ENCODE measurements at regions not wholly inside any gene's neighbourhood (a gene's known extent, or its start where the extent isn't known, plus 50 kb on each side); places are given as distances from the start of the nearest gene placed in this dataset.

DNA sequence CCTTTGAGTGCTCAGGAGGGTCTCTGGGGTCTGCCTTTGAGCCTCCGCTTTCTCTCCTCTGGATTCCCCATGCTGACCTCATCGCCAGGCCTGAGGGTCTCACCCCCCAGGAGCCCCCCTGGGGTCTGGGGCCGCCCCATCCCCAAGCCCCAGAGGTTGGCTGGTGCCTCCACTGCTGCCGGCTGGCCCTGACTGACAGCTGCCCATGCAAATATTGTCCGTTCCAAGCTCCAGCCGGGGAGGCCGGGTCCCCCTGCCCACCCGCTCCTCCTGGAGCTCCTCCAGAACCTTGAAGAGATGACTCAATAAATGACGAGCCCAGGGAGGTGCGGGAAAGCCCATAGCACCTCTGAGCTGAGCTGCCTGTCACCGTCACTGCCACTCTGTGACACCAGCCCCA lies 173.8 kb downstream of the RBFOX3 start:
- no peak for TF ChIP-seq CEBPB (IDR thresholded peaks at IDR 0.05)
- TF ChIP-seq, protein P1, sequence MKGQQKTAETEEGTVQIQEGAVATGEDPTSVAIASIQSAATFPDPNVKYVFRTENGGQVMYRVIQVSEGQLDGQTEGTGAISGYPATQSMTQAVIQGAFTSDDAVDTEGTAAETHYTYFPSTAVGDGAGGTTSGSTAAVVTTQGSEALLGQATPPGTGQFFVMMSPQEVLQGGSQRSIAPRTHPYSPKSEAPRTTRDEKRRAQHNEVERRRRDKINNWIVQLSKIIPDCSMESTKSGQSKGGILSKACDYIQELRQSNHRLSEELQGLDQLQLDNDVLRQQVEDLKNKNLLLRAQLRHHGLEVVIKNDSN (IDR thresholded peaks at IDR 0.05) = no peak
- TF ChIP-seq, protein P2, sequence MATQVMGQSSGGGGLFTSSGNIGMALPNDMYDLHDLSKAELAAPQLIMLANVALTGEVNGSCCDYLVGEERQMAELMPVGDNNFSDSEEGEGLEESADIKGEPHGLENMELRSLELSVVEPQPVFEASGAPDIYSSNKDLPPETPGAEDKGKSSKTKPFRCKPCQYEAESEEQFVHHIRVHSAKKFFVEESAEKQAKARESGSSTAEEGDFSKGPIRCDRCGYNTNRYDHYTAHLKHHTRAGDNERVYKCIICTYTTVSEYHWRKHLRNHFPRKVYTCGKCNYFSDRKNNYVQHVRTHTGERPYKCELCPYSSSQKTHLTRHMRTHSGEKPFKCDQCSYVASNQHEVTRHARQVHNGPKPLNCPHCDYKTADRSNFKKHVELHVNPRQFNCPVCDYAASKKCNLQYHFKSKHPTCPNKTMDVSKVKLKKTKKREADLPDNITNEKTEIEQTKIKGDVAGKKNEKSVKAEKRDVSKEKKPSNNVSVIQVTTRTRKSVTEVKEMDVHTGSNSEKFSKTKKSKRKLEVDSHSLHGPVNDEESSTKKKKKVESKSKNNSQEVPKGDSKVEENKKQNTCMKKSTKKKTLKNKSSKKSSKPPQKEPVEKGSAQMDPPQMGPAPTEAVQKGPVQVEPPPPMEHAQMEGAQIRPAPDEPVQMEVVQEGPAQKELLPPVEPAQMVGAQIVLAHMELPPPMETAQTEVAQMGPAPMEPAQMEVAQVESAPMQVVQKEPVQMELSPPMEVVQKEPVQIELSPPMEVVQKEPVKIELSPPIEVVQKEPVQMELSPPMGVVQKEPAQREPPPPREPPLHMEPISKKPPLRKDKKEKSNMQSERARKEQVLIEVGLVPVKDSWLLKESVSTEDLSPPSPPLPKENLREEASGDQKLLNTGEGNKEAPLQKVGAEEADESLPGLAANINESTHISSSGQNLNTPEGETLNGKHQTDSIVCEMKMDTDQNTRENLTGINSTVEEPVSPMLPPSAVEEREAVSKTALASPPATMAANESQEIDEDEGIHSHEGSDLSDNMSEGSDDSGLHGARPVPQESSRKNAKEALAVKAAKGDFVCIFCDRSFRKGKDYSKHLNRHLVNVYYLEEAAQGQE (IDR thresholded peaks at IDR 0.05; ENCODE audit: low read depth) = no peak
- no peak for TF ChIP-seq TCF12 (IDR thresholded peaks at IDR 0.05; ENCODE audit: low read depth)

DNA sequence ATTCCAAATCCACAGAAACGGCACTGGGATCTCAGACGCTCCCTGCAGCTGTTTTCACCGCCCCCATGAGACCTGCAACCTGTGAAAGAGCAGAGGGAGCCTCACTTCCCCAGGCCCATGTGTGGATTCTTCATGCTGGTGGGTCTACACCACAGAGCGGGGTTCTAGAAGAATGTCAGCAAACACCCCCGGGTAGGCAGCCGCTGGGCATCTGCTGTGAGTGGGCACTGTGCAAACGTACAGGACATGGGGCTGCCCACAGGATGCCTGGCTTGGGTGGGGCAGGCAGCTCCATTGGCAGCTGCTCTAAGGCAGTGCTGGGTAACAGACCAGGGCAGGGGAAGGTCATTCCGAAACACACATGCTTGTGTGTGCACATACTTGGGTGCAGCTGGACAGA lies 174.9 kb downstream of the RBFOX3 start:
- TF ChIP-seq FOXM1 (IDR thresholded peaks at IDR 0.05; ENCODE audit: borderline replicate concordance, low read depth) = no peak
- no peak for TF ChIP-seq CEBPB (IDR thresholded peaks at IDR 0.05)

DNA sequence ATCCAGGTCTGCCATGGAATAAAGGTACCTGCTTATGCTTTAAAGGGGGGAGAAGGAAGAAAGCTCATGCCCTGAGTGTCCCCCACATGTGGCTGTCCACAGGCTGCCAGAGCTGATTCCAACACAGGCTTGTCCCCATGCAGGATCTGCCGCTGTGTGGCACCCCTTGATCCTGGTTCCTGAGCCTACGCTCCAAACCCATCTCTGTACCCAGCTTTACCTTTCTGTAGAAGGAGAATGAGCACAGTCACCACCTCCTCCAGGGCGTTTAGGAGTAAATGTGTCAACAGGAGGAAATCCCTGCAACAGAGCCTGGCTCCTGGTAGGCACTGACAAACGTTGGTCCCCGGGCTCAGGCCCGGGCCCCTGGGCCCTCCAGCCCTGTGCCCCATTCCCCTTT lies 175.6 kb downstream of the RBFOX3 start:
- TF ChIP-seq, protein P3, sequence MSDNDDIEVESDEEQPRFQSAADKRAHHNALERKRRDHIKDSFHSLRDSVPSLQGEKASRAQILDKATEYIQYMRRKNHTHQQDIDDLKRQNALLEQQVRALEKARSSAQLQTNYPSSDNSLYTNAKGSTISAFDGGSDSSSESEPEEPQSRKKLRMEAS (IDR thresholded peaks at IDR 0.05) = no peak
- TF ChIP-seq TCF12 (IDR thresholded peaks at IDR 0.05; ENCODE audit: low read depth) = no peak
- no peak for TF ChIP-seq NFIC (IDR thresholded peaks at IDR 0.05)
- TF ChIP-seq, protein P1 (IDR thresholded peaks at IDR 0.05) = no peak
- TF ChIP-seq CEBPB (IDR thresholded peaks at IDR 0.05) = no peak
- TF ChIP-seq TAF1 (IDR thresholded peaks at IDR 0.05; ENCODE audit: low read depth) = no peak
- TF ChIP-seq EP300 (IDR thresholded peaks at IDR 0.05; ENCODE audit: borderline replicate concordance) = no peak
- TF ChIP-seq TEAD4 (IDR thresholded peaks at IDR 0.05) = no peak
- no peak for TF ChIP-seq YY1 (IDR thresholded peaks at IDR 0.05; ENCODE audit: low read depth)
- TF ChIP-seq CREB1 (IDR thresholded peaks at IDR 0.05; ENCODE audit: low read depth) = no peak
- TF ChIP-seq ZBTB7A (IDR thresholded peaks at IDR 0.05; ENCODE audit: low read depth) = no peak
- TF ChIP-seq RAD21 (IDR thresholded peaks at IDR 0.05; ENCODE audit: low read depth) = no peak
- no peak for TF ChIP-seq EGR1 (IDR thresholded peaks at IDR 0.05)
- TF ChIP-seq, protein P2 (IDR thresholded peaks at IDR 0.05; ENCODE audit: low read depth) = no peak
- TF ChIP-seq FOXM1 (IDR thresholded peaks at IDR 0.05; ENCODE audit: borderline replicate concordance, low read depth) = no peak

DNA sequence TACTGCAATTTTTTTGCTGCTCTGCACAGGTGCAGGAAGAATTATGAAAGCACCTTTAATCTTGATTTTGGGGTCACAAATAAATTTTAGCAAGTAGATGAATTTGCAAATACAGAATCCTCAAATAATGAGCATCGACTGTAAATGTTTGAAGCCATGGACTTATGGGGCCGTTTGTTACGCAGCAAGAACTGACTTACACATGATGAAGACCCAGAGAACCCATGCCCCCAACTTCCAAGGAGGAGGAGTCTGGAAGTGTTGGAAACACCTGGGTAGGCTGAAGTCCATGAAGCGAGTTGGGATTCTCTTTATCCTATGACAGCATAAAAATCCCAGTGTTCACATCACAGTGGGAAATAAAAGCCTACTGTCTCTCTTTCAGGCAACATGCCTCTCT lies 176.6 kb downstream of the RBFOX3 start:
- TF ChIP-seq, protein P2 (IDR thresholded peaks at IDR 0.05; ENCODE audit: low read depth) = no peak
- TF ChIP-seq TAF1 (IDR thresholded peaks at IDR 0.05; ENCODE audit: low read depth) (no peak), EGR1 (IDR thresholded peaks at IDR 0.05) (no peak), TEAD4 (IDR thresholded peaks at IDR 0.05) (no peak), CEBPB (IDR thresholded peaks at IDR 0.05) (no peak)
- TF ChIP-seq, protein P3 (IDR thresholded peaks at IDR 0.05) = no peak

DNA sequence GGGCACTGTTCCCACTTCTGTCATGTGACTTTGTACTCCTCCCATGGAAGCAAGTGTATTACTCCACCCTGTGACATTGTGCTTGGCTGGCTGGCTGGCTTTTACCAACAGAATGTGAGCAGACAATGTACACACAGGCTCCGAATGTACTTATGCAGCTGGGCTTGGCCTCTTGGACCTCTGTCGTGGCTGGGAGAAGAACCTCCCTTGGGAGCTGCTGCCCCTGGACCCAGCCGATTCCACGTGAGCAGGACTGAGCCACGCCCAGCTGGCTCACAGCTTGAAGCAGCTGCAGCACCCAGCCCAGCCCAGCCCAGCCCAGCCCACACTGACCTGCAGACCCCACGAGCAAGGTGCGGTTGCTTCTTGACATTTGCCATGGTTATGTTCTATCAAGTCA lies 177.5 kb downstream of the RBFOX3 start:
- TF ChIP-seq TCF12 (IDR thresholded peaks at IDR 0.05; ENCODE audit: low read depth) = no peak
- no peak for TF ChIP-seq FOXM1 (IDR thresholded peaks at IDR 0.05; ENCODE audit: borderline replicate concordance, low read depth)
- no peak for TF ChIP-seq EP300 (IDR thresholded peaks at IDR 0.05; ENCODE audit: borderline replicate concordance)
- TF ChIP-seq CREB1 (IDR thresholded peaks at IDR 0.05; ENCODE audit: low read depth) = no peak
- no peak for TF ChIP-seq ZBTB7A (IDR thresholded peaks at IDR 0.05; ENCODE audit: low read depth)
- TF ChIP-seq TAF1 (IDR thresholded peaks at IDR 0.05; ENCODE audit: low read depth) = no peak
- TF ChIP-seq, protein P1 (IDR thresholded peaks at IDR 0.05) = no peak
- TF ChIP-seq YY1 (IDR thresholded peaks at IDR 0.05; ENCODE audit: low read depth) = no peak
- TF ChIP-seq, protein P2 (IDR thresholded peaks at IDR 0.05; ENCODE audit: low read depth) = no peak
- no peak for TF ChIP-seq RAD21 (IDR thresholded peaks at IDR 0.05; ENCODE audit: low read depth)
- TF ChIP-seq, protein P3 (IDR thresholded peaks at IDR 0.05) = no peak
